K562 (cell line): ENCODE measurements at regions not wholly inside any gene's neighbourhood (a gene's known extent, or its start where the extent isn't known, plus 50 kb on each side); places are given as distances from the start of the nearest gene placed in this dataset.

Experiments used
- ATAC-seq: fragments of 200-7000 bp; cut with Tn5 transposase; 3 replicates; pipeline ENCODE4 v1.9.1; 2020; ENCODE audit warnings: moderate library complexity
- BruUV-seq: library from RNA; stranded (reverse); fragments of 400-500 nt; replicated peaks from 2 replicates; lab custom pipeline; 2021; lab: Mats Ljungman, UMichigan
- CTCF ChIA-PET: fragments of 300-600 bp; formaldehyde crosslinking; extraction: SDS; loops from one replicate; lab custom pipeline; 2021; ENCODE audit warnings: low intra/inter-chr PET ratio; lab: Yijun Ruan, JAX
- POLR2A ChIA-PET: fragments of 300-600, 350-650 bp; sonication (Branson Sonifier 250); formaldehyde crosslinking; extraction: SDS; loops from one replicate; lab custom pipeline; 2021; ENCODE audit warnings: antibody characterized with exemption, inconsistent platforms; lab: Yijun Ruan, JAX
- DNase-seq, 4 experiments: peaks; one replicate each; pipeline versions ENCODE4 v3.0.0 to v3.0.0-alpha.2; 2011 to 2018; ENCODE audit warnings: low spot score in 3 of 4, mixed read lengths in 3 of 4; ENCODE audit errors: extremely low read depth in 1 of 4
- FAIRE-seq: peaks from 2 replicates; lab custom pipeline; 2011; peaks lifted over from hg19 to GRCh38; lab: Jason Lieb, UNC
- H2AFZ ChIP-seq: 2 replicates; pipeline ENCODE4 v1.6.0; 2011; ENCODE audit warnings: low read depth, low read length, control low read depth, inconsistent platforms
- H3K27ac ChIP-seq: fragments of 200-600 bp; 3 replicates; pipeline ENCODE4 v1.8.0; 2011; ENCODE audit warnings: low read depth, mild to moderate bottlenecking, control low read depth, inconsistent platforms, low read length, moderate library complexity, mixed read lengths; ENCODE audit errors: extremely low read depth
- H3K27me3 ChIP-seq, 2 experiments: fragments of 300-600 bp in 1 of 2; 2 replicates in 1 of 2; 3 replicates in 1 of 2; pipeline versions ENCODE4 v1.6.0 to v1.8.0; 2011; ENCODE audit warnings: inconsistent platforms in 2 of 2, low read length in 2 of 2, mild to moderate bottlenecking in 1 of 2, mixed read lengths in 1 of 2, moderate library complexity in 1 of 2; ENCODE audit not compliant: control insufficient read depth in 2 of 2, insufficient read depth in 2 of 2
- H3K36me3 ChIP-seq: fragments of 300-600 bp; 3 replicates; pipeline ENCODE4 v1.8.0; 2011; ENCODE audit warnings: mild to moderate bottlenecking, low read length, inconsistent platforms; ENCODE audit not compliant: control insufficient read depth, insufficient read depth
- H3K4me1 ChIP-seq, 2 experiments: fragments of 200-600 bp in 1 of 2; replicated peaks in 1 of 2; 2 replicates in 1 of 2; 3 replicates in 1 of 2; pipeline versions ENCODE4 v1.5.1 to v1.8.0; 2011; ENCODE audit warnings: inconsistent platforms in 2 of 2, low read length in 2 of 2, mild to moderate bottlenecking in 1 of 2, mixed read lengths in 1 of 2, moderate library complexity in 1 of 2; ENCODE audit not compliant: control insufficient read depth in 2 of 2, insufficient read depth in 2 of 2
- H3K4me2 ChIP-seq: 2 replicates; pipeline ENCODE4 v1.6.1; 2011; ENCODE audit warnings: low read length, control low read depth, inconsistent platforms, mixed read lengths; ENCODE audit not compliant: insufficient read depth
- H3K4me3 ChIP-seq: fragments of 200-600 bp; sonication (generic), shearing (Covaris generic); 2 replicates; pipeline ENCODE4 v1.5.1; 2016; ENCODE audit warnings: control low read depth, inconsistent platforms
- H3K79me2 ChIP-seq: fragments of 200-600 bp; 3 replicates; pipeline ENCODE4 v1.8.0; 2011; ENCODE audit warnings: low read length, inconsistent platforms; ENCODE audit not compliant: control insufficient read depth, insufficient read depth
- H3K9ac ChIP-seq, 2 experiments: 2 replicates each; pipeline versions ENCODE4 v1.6.0 to v1.6.1; 2011; ENCODE audit warnings: low read depth in 2 of 2, low read length in 2 of 2, control low read depth in 1 of 2, inconsistent platforms in 1 of 2, mild to moderate bottlenecking in 1 of 2, mixed read lengths in 1 of 2; ENCODE audit not compliant: insufficient read depth in 1 of 2
- H3K9me1 ChIP-seq: one replicate; pipeline ENCODE4 v1.6.0; 2011; ENCODE audit warnings: inconsistent platforms, mild to moderate bottlenecking, low read length, moderate library complexity; ENCODE audit not compliant: control insufficient read depth, insufficient read depth
- H3K9me3 ChIP-seq: replicated peaks from 2 replicates; pipeline ENCODE4 v1.5.1; 2011; ENCODE audit warnings: low read depth, low read length, inconsistent platforms; ENCODE audit not compliant: control insufficient read depth, insufficient read depth
- H4K20me1 ChIP-seq: replicated peaks from 2 replicates; pipeline ENCODE4 v1.6.1; 2011; ENCODE audit warnings: low read length, inconsistent platforms, mixed read lengths; ENCODE audit not compliant: control insufficient read depth, insufficient read depth
- ARHGAP35 ChIP-seq: fragments of 450-650 bp; IDR thresholded peaks from 2 replicates; pipeline ENCODE4 v1.6.1; 2018; ENCODE audit not compliant: partially characterized antibody
- ATF1 ChIP-seq, 2 experiments: fragments of 450-650 bp in 1 of 2; IDR thresholded peaks; 2 replicates each; pipeline ENCODE4 v1.6.1; 2016; ENCODE audit warnings: missing compliant biosample characterization in 1 of 2, missing genetic modification characterization in 1 of 2
- ATF7 ChIP-seq: fragments of 450-650 bp; IDR thresholded peaks from 2 replicates; pipeline ENCODE4 v1.7.1; 2014; ENCODE audit warnings: mild to moderate bottlenecking, moderate library complexity
- CBFB ChIP-seq: sonication (generic); formaldehyde crosslinking; IDR thresholded peaks from 2 replicates; pipeline ENCODE4 v1.4.0; 2020; ENCODE audit warnings: mild to moderate bottlenecking, missing genetic modification reagents
- CBX2 ChIP-seq: fragments of 200-600 bp; sonication (generic); IDR thresholded peaks from one replicate; pipeline ENCODE4 v1.6.1; 2012; ENCODE audit warnings: mild to moderate bottlenecking, low read length, inconsistent platforms; ENCODE audit not compliant: insufficient read depth, poor library complexity, severe bottlenecking
- CHD2 ChIP-seq: IDR thresholded peaks from 2 replicates; pipeline ENCODE4 v1.6.1; 2011; ENCODE audit warnings: low read depth, low read length
- DACH1 ChIP-seq: fragments of 450-650 bp; IDR thresholded peaks from 2 replicates; pipeline ENCODE4 v1.6.1; 2018; ENCODE audit not compliant: partially characterized antibody
- DNMT1 ChIP-seq: fragments of 450-650 bp; IDR thresholded peaks from 2 replicates; pipeline ENCODE4 v1.6.1; 2016; ENCODE audit warnings: antibody characterized with exemption, mild to moderate bottlenecking
- HDAC2 ChIP-seq: fragments of 450-650 bp; IDR thresholded peaks from 2 replicates; pipeline ENCODE4 v1.6.1; 2016; ENCODE audit warnings: mild to moderate bottlenecking
- L3MBTL2 ChIP-seq: fragments of 450-650 bp; IDR thresholded peaks from 2 replicates; pipeline ENCODE4 v1.6.1; 2016; ENCODE audit warnings: mild to moderate bottlenecking, moderate library complexity
- MAFG ChIP-seq: fragments of 450-650 bp; conservative IDR thresholded peaks from 2 replicates; pipeline ENCODE4 v1.6.1; 2016; ENCODE audit warnings: missing genetic modification characterization, missing compliant biosample characterization
- MBD2 ChIP-seq: sonication (generic); IDR thresholded peaks from 2 replicates; pipeline ENCODE4 v1.6.1; 2016; ENCODE audit warnings: low read depth, borderline replicate concordance
- MCM7 ChIP-seq, 2 experiments: fragments of 450-650 bp; IDR thresholded peaks; 2 replicates each; pipeline ENCODE4 v1.6.1; 2016 to 2018
- MIER1 ChIP-seq: fragments of 450-650 bp; IDR thresholded peaks from 2 replicates; pipeline ENCODE4 v1.6.1; 2016; ENCODE audit warnings: antibody characterized with exemption, mild to moderate bottlenecking, low read depth
- PHF21A ChIP-seq: fragments of 450-650 bp; IDR thresholded peaks from 2 replicates; pipeline ENCODE4 v1.6.1; 2017; ENCODE audit warnings: low read depth, borderline replicate concordance
- POLR2G ChIP-seq: fragments of 200-400 bp; formaldehyde crosslinking; IDR thresholded peaks from 2 replicates; pipeline ENCODE4 v1.6.1; 2017; ENCODE audit warnings: low read depth, mild to moderate bottlenecking, antibody characterized with exemption, low read length, moderate library complexity
- RBFOX2 ChIP-seq: fragments of 200-400 bp; formaldehyde crosslinking; IDR thresholded peaks from 2 replicates; pipeline ENCODE4 v1.6.1; 2017; ENCODE audit warnings: low read depth, mild to moderate bottlenecking, low read length, moderate library complexity
- TEAD2 ChIP-seq: fragments of 450-650 bp; IDR thresholded peaks from 2 replicates; pipeline ENCODE4 v1.6.1; 2016; ENCODE audit warnings: missing genetic modification characterization, control low read depth, missing compliant biosample characterization
- ZNF561 ChIP-seq: fragments of 450-650 bp; formaldehyde crosslinking; conservative IDR thresholded peaks from 2 replicates; pipeline ENCODE4 v1.4.0; 2020; ENCODE audit warnings: mild to moderate bottlenecking, moderate library complexity
- ZNF589 ChIP-seq: fragments of 200-800 bp; sonication (Bioruptor generic); IDR thresholded peaks from 2 replicates; pipeline ENCODE4 v1.6.1; 2016; ENCODE audit warnings: low read depth, missing genetic modification characterization, missing compliant biosample characterization
- ZNF76 ChIP-seq: fragments of 250-450 bp; sonication (Bioruptor Pico); IDR thresholded peaks from 2 replicates; pipeline ENCODE4 v1.4.0; 2020; ENCODE audit warnings: mild to moderate bottlenecking, moderate library complexity, borderline replicate concordance
- WGBS: fragments of 100-300 bp; shearing (Covaris generic); methylation state at CpG from one replicate; pipeline ENCODE4 v1.1.6; 2016; ENCODE audit warnings: low coverage, mixed read lengths; ENCODE audit not compliant: insufficient coverage; ENCODE audit errors: missing lambda C conversion rate; 5-methylcytosine and 5-hydroxymethylcytosine counted together
- in situ Hi-C: fragments of 300-500 bp; cut with MboI; formaldehyde crosslinking; loops from 4 replicates; pipeline ENCODE4 v1.15.0; 2018; ENCODE audit warnings: inconsistent platforms, mixed read lengths
- intact Hi-C: fragments of 100-400 bp; cut with micrococcal nuclease; formaldehyde crosslinking; loops from 2 replicates; pipeline ENCODE4 v1.14.2; 2022
- TF ChIP-seq, protein P1 (sequence below): sonication (generic); formaldehyde crosslinking; IDR thresholded peaks from 2 replicates; pipeline ENCODE4 v1.8.1; 2022; ENCODE audit warnings: missing genetic modification reagents
- TF ChIP-seq, protein P2 (sequence below), 2 experiments: fragments of 450-650 bp in 1 of 2; sonication (generic) in 1 of 2; formaldehyde crosslinking in 1 of 2; IDR thresholded peaks in 1 of 2; conservative IDR thresholded peaks in 1 of 2; 2 replicates each; pipeline versions ENCODE4 v1.6.1 to v1.8.1; 2016 to 2023; ENCODE audit warnings: mild to moderate bottlenecking in 2 of 2, moderate library complexity in 2 of 2, inconsistent platforms in 1 of 2, missing genetic modification reagents in 1 of 2
- TF ChIP-seq, protein P3 (sequence below): fragments of 250-450 bp; sonication (Bioruptor Pico); IDR thresholded peaks from 2 replicates; pipeline ENCODE4 v1.8.0; 2022; ENCODE audit warnings: moderate library complexity, mild to moderate bottlenecking, inconsistent platforms

DNA sequence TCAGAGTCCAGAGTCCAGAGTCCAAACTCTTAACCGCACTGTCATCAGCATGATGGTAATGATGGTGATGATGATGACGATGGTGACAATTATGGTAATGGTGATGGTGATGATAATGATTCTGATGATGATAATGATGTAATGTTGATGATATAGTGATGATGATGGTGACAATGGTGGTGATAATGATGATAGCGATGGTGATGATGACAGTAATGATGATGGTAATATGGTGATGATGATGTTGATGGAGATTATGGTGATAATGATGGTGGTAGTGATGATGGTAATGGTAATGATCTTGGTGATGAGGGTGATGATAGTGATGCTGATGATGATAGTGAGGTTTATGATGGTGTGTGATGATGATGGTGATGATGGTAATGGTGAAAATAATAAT, 367.8 kb upstream of the CDH4 start:
- H3K9me1 ChIP-seq = no peaks in the 10 kb centered on the region
- H2AFZ ChIP-seq = no peak overlapping the region
- DNase-seq = no peak
- ATAC-seq = no peak
- H3K27me3 ChIP-seq = no peaks in the 10 kb centered on the region
- intact Hi-C loops = no loop called here
- no peak for FAIRE-seq
- no peaks in the 10 kb centered on the region for H3K9me3 ChIP-seq
- TF ChIP-seq PHF21A (no peak), ZNF561 (CRISPR knock-in tag) (no peak), POLR2G (no peak), RBFOX2 (no peak), MBD2 (no peak), MAFG (tag) (no peak), ATF7 (no peak), ATF1 (CRISPR knock-in tag; IDR thresholded peaks at IDR 0.05) (no peak), ATF1 (tag; IDR thresholded peaks at IDR 0.05) (peak; percentile 27; the same call in 1 of the 2 replicates), DNMT1 (no peak), L3MBTL2 (no peak), ZNF589 (no peak), DACH1 (no peak), CBX2 (no peak), ZNF76 (no peak), MIER1 (no peak), MCM7 (IDR thresholded peaks at IDR 0.05) (no peak), CBFB (CRISPR knock-in tag) (no peak), ARHGAP35 (peak; percentile 41), CHD2 (no peak), HDAC2 (no peak), TEAD2 (tag) (no peak)
- TF ChIP-seq, protein P1, sequence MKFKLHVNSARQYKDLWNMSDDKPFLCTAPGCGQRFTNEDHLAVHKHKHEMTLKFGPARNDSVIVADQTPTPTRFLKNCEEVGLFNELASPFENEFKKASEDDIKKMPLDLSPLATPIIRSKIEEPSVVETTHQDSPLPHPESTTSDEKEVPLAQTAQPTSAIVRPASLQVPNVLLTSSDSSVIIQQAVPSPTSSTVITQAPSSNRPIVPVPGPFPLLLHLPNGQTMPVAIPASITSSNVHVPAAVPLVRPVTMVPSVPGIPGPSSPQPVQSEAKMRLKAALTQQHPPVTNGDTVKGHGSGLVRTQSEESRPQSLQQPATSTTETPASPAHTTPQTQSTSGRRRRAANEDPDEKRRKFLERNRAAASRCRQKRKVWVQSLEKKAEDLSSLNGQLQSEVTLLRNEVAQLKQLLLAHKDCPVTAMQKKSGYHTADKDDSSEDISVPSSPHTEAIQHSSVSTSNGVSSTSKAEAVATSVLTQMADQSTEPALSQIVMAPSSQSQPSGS (CRISPR knock-in tag) = no peak
- TF ChIP-seq, protein P2, sequence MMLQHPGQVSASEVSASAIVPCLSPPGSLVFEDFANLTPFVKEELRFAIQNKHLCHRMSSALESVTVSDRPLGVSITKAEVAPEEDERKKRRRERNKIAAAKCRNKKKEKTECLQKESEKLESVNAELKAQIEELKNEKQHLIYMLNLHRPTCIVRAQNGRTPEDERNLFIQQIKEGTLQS (IDR thresholded peaks at IDR 0.05) = peak; percentile 32; the same call in 1 of the 2 replicates
- TF ChIP-seq, protein P2 (CRISPR knock-in tag; conservative IDR thresholded peaks at IDR 0.05) = no peak
- TF ChIP-seq, protein P3, sequence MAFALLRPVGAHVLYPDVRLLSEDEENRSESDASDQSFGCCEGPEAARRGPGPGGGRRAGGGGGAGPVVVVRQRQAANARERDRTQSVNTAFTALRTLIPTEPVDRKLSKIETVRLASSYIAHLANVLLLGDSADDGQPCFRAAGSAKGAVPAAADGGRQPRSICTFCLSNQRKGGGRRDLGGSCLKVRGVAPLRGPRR (CRISPR knock-in tag) = no peak
- H3K4me1 ChIP-seq = no peaks in the 10 kb centered on the region
- BruUV-seq = no TSS peak
- ChIA-PET CTCF (no interaction called here), POLR2A (no interaction called here)
- H3K9ac ChIP-seq = no peak overlapping the region
- H3K79me2 ChIP-seq = no peaks in the 10 kb centered on the region
- no peak overlapping the region for H3K27ac ChIP-seq
- WGBS = 0% methylated on average over 3 of the region's 3 CpGs
- no peaks in the 10 kb centered on the region for H4K20me1 ChIP-seq
- no peaks in the 10 kb centered on the region for H3K36me3 ChIP-seq
- no peak overlapping the region for H3K4me2 ChIP-seq
- in situ Hi-C loops = no loop called here
- H3K4me3 ChIP-seq = no peak overlapping the region
